Kasumi-1 (cell line): ENCODE measurements at regions not wholly inside any gene's neighbourhood (a gene's known extent, or its start where the extent isn't known, plus 50 kb on each side); places are given as distances from the start of the nearest gene placed in this dataset.
A peak's percentile ranks its signal among the peaks of the same experiment; 100 is the strongest.
"Not testable (repeated sequence)": the region's sequence is repeated elsewhere in the genome, so short reads cannot be mapped to it uniquely, and the experiment has no call there.

Experiments
- DNase-seq, 2 experiments: peaks; one replicate each; lab custom pipeline; 2025; lab: John Stamatoyannopoulos, UW

GRCh38 chr12:112616469-112617152 lies 174.9 kb upstream of the RPH3A start:
- no peak for DNase-seq

GRCh38 chr12:112617153-112617505 lies 174.4 kb upstream of the RPH3A start:
- DNase-seq, result no peak

DNA sequence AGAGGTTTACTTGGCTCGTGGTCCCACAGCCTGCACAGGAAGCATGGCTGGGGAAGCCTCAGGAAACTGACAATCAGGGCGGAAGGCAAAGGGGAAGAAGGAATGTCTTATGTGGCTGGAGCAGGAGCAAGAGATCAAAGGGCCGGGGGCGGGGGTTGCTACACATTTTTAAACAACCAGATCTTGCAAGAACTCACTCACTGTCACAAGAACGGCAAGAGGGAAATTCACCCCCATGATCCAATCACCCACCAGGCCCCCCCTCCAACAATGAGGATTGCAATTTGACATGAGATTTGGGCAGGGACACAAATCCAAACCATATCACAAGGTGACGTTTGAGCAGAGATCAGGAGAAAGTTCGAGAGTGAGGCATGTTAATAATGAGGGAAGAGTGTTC lies 163.7 kb upstream of the RPH3A start:
- peak; percentile 43 for DNase-seq

DNA sequence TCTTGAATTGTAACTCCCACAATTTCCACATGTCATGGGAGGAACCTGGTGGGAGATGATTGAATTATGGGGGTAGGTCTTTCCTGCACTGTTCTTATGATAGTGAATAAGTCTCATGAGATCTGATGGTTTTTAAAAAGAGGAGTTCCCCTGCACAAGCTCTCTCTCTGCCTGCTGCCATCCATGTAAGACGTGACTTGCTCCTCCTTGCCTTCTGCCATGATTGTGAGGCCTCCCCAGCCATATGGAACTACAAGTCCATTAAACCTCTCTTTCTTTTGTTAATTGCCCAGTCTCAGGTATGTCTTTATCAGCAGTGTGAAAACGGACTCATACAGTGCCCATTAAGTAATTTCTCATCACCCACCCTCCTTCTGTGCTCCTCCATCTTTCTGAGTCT lies 159.6 kb upstream of the RPH3A start:
- DNase-seq, result not testable (repeated sequence)

- no peak for DNase-seq
Measured at GRCh38 chr12:112635036-112635435, 156.5 kb upstream of the RPH3A start.

DNA sequence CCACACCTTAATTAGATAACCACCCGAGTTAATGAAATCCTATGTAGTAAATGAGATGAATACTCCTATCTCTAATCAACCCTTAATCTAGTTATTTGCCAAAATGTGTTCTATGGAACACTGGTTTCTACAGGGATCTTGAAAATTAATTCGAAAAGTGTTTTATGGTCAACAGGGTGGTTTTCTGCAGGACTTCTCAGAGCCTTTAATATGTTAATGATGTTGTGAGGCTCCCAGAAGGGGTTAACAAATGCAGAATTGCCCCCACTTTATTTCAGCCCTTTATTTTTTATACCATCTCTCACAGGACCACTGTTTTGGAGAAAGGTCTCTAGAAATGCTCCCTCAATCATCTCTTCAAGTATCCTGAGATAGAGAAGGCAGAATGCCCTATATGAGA lies 153.1 kb upstream of the RPH3A start:
- no peak for DNase-seq

GRCh38 chr12:112645586-112645985 lies 146.0 kb upstream of the RPH3A start:
- DNase-seq, result no peak

DNA sequence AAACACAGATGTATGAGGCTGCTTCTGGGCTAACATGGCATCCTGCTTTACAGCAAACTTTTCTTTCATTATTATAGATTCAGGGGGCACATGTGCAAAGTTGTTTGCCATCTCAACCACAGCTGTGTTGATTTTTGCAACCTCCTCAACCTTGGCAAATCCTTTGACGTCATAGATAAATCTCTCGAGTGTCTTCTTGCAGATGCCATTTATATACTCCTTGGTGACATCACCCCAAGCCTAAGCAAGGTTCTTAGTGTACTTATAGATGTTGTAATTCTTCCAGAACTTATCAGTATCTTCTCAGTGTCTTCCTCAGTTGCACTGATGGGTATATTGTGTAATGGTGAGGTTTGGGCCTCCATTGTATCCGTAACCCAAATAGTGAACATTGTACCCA lies 135.4 kb upstream of the RPH3A start:
- DNase-seq, result no peak

DNA sequence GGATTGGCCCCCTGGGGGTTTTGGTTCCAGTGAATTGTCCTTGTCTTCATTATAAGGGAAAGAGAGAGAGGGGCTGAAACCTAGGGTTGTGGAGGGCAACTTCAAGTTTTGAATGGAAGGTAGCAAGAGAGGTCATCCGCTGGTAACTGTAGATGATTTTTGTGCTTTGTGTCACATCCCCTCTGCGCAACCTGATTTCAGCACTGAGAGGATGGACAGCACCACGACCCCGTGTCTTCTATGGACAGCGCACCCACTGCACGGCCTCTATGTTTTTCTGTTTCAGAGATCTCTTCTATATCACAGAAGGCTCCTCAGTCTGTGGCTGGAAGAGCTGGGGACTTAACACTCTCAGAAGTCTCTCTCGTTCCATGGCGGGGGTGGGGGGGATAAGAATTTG lies 127.0 kb upstream of the RPH3A start:
- peak; percentile 12 to 29 for DNase-seq

DNA sequence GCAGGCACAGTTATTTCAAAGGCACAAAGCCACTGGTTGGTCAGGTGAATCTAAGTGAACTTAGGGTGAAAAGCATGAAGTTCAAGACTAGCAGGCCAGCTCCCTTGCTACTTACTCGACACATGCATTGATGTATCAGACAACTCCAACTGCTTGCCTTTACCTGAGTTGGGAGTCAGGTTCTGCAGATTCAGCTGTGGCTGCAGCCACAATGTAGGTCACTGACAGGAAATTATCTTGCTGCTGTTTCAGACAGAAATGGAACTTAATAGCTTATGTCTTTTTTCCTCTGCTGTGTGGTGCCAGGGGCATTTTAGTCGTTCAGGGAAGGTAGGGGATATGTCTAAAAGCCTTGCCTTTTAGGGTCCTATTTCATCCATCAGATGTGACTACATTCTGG lies 125.6 kb upstream of the RPH3A start:
- DNase-seq, result no peak

GRCh38 chr12:112671564-112671963 lies 120.0 kb upstream of the RPH3A start:
- DNase-seq, result no peak

GRCh38 chr12:112674539-112674938 lies 117.0 kb upstream of the RPH3A start:
- DNase-seq, result no peak

DNA sequence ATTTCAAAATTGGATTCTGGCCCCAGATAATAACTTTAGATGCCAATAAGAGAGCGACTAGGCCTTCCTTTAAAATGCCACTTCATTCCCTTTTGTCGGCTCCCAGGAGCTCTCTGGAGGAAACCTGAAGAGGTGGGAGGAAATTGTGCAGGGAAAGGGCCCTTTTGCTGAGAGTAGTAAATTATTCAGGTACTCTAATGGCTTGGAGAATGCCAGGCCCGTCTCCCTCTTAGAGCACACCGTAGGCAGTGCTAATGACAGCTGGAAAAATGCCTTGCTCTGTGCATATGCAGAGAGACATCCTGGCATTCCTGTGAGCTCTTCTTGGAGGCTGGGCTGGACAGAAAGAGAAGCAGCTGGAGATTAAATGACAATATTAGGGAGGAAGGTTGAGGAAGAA lies 115.0 kb upstream of the RPH3A start:
- DNase-seq, result no peak

DNA sequence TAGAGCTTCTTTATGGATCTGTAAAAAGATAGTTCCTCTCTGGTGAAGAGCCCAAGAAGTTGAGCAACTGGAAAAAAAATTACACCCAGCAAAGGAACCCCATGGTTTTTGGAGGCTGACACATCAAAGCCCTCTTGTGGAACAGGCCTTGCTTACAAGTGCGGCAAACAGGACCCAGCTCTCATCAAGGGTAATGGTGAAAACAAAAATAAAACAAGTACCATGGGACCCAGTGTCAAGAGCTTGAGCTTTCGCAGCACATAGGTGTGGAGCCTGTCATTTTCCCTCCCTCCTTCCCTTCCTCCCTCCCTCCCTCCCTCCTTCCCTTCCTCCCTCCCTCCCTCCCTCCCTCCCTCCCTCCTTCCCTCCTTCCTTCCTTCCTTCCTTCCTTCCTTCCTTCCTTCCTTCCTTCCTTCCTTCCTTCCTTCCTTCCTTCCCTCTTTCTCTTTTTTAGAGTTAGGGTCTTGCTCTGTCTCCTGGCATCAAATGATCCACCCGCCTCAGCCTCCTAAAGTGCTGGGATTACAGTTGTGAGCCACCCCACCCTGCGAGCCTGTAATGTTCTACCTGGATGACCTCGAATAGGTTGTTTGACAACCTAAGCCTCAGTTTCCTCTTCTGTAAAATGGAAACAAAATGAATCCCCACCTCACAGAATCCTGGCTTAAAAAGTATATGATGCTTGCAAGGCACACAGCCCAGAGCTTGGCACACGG lies 114.3 kb upstream of the RPH3A start:
- no peak for DNase-seq

GRCh38 chr12:112680993-112681392 lies 110.6 kb upstream of the RPH3A start:
- DNase-seq, result no peak

- DNase-seq, result no peak
Measured at GRCh38 chr12:112682586-112682985, 109.0 kb upstream of the RPH3A start.

GRCh38 chr12:112684742-112685141 lies 106.8 kb upstream of the RPH3A start:
- no peak for DNase-seq

DNA sequence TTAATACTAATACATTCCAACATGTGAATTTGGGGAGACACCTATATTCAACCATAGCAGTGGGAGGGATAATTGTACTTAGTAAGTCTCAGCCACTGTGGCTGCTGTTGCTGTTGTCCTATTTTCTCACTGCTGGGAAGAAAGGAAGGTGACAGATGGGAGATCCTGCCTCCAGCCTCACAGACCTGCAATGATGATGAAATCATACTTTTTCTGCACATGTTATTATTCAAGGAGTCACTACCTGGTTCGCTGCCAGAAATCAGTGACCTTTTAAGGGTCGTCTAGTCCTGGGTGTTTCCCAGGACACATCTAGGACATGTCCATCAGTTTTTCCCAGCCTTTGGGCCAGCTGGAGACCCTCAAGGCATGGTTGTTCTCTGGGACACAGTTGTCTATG lies 106.2 kb upstream of the RPH3A start:
- DNase-seq, result no peak

- no peak for DNase-seq
Measured at GRCh38 chr12:112686373-112686772, 105.2 kb upstream of the RPH3A start.

GRCh38 chr12:112694065-112694464 lies 97.5 kb upstream of the RPH3A start:
- no peak for DNase-seq

DNA sequence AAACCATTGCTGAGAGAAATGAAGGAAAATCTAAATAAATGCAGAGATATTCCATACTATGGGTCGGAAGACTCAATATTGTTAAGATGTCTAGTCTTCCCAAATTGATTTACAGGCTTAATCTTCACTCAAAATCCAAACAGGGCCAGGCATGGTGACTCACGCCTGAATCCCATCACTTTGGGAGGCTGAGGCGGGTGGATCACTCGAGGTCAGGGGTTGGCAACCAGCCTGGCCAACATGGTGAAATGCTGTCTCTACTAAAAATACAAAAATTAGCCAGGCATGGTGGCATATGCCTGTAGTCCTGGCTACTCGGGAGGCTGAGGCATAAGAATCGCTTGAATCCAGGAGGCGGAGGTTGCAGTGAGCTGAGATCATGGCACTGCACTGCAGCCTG lies 94.1 kb upstream of the RPH3A start:
- DNase-seq, result not testable (repeated sequence)

GRCh38 chr12:112705037-112705632 lies 86.4 kb upstream of the RPH3A start:
- no peak for DNase-seq

GRCh38 chr12:112710414-112710813 lies 81.1 kb upstream of the RPH3A start:
- no peak for DNase-seq

DNA sequence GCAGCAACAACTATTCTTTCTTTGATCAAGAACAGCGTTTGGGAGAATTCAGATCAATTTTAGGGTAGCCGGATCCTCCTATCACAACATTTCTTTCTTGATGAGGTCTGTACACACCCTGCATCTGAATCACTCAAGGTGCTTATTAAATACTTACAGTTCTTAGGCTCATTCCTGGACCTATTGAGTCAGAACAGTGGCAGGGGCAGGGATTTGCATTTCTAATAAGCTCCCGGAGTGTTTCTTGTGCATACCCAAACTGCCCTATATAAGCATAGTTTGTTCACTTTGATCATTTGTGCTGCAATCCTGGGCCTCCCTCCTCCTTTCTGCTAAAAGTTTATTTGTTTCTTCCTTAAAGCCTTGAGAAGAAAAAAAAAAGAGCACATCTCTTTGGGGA lies 80.5 kb upstream of the RPH3A start:
- DNase-seq, result no peak
